Endothelial cell (in vitro differentiated cells): ENCODE measurements at regions not wholly inside any gene's neighbourhood (a gene's known extent, or its start where the extent isn't known, plus 50 kb on each side); places are given as distances from the start of the nearest gene placed in this dataset.

Experiments
- DNase-seq: peaks from one replicate; pipeline ENCODE4 v3.0.0; 2021; ENCODE audit warnings: low spot score
- H3K27ac Mint-ChIP-seq: one replicate; pipeline ENCODE4 v1.8.0; 2021; ENCODE audit warnings: mixed read lengths, inconsistent platforms; ENCODE audit not compliant: unreplicated experiment
- H3K27me3 Mint-ChIP-seq: one replicate; pipeline ENCODE4 v1.8.0; 2021; ENCODE audit warnings: mild to moderate bottlenecking, moderate library complexity, mixed read lengths, inconsistent platforms; ENCODE audit not compliant: unreplicated experiment
- H3K36me3 Mint-ChIP-seq: one replicate; pipeline ENCODE4 v1.8.0; 2021; ENCODE audit warnings: mild to moderate bottlenecking, low read depth, mixed read lengths, inconsistent platforms; ENCODE audit not compliant: unreplicated experiment
- H3K4me1 Mint-ChIP-seq: one replicate; pipeline ENCODE4 v1.8.0; 2021; ENCODE audit warnings: mild to moderate bottlenecking, mixed read lengths, inconsistent platforms; ENCODE audit not compliant: unreplicated experiment
- H3K4me3 Mint-ChIP-seq: one replicate; pipeline ENCODE4 v1.8.0; 2021; ENCODE audit warnings: mild to moderate bottlenecking, mixed read lengths, inconsistent platforms; ENCODE audit not compliant: unreplicated experiment
- H3K9me3 Mint-ChIP-seq: one replicate; pipeline ENCODE4 v1.8.0; 2021; ENCODE audit warnings: mixed read lengths, inconsistent platforms; ENCODE audit not compliant: unreplicated experiment
- TF ChIP-seq, protein P1 (sequence below): fragments of 200-600 bp; sonication (generic); IDR thresholded peaks from one replicate; pipeline ENCODE4 v1.5.0; 2021; ENCODE audit warnings: antibody characterized with exemption; ENCODE audit not compliant: unreplicated experiment

GRCh38 chr6:14652536-14652935 is 535.0 kb downstream of the CD83 start:
- no peaks in the 10 kb centered on the region for H3K4me1 Mint-ChIP-seq
- H3K9me3 Mint-ChIP-seq: no peaks in the 10 kb centered on the region
- DNase-seq: no peak
- no peak overlapping the region for H3K4me3 Mint-ChIP-seq
- H3K36me3 Mint-ChIP-seq: no peaks in the 10 kb centered on the region
- TF ChIP-seq, protein P1, sequence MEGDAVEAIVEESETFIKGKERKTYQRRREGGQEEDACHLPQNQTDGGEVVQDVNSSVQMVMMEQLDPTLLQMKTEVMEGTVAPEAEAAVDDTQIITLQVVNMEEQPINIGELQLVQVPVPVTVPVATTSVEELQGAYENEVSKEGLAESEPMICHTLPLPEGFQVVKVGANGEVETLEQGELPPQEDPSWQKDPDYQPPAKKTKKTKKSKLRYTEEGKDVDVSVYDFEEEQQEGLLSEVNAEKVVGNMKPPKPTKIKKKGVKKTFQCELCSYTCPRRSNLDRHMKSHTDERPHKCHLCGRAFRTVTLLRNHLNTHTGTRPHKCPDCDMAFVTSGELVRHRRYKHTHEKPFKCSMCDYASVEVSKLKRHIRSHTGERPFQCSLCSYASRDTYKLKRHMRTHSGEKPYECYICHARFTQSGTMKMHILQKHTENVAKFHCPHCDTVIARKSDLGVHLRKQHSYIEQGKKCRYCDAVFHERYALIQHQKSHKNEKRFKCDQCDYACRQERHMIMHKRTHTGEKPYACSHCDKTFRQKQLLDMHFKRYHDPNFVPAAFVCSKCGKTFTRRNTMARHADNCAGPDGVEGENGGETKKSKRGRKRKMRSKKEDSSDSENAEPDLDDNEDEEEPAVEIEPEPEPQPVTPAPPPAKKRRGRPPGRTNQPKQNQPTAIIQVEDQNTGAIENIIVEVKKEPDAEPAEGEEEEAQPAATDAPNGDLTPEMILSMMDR: no peak
- no peak overlapping the region for H3K27ac Mint-ChIP-seq
- H3K27me3 Mint-ChIP-seq: no peaks in the 10 kb centered on the region

DNA sequence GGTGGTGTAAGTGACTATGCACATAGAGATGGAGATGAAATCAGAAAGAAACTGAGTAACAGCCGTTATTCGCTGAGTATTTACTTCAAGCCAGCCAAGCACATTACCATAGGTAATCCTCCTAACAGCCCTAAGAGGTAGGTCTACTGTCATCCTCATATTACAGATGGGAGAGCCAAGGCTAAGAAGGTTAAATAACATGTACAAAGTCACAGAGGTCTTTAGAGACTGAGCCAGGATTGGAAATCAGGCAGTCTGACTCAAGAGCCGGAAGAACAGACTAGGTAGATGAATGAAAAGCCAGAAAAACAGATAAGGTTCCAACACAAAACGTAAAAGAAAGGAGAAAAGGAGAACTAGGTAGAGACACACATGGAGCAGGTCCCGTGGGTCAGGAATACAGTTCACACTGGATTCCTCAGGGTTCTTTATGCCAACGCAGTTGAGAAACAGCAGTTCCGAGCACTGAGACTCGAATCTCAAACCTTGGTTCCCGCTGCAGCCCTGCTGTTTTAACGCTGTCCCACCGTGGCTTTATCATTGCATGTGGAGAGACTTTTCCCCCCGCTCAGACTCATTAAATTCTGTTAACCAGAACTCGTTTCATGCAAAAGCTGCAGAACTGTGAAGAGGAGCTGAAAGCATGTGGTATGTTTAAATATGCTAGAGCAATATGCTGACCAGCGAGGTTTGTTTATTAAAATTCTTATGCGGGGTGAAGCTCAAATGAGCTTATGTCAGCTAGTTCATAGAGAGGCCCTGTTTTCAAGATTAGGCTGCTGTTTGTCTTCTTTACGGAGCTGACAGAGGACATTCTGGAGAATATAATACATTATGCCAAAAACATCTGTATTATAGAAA is 537.9 kb downstream of the CD83 start:
- Mint-ChIP-seq H3K4me1 (peaks cover 7% of the 10 kb centered on the region), H3K27me3 (no peaks in the 10 kb centered on the region), H3K9me3 (no peaks in the 10 kb centered on the region), H3K4me3 (no peak overlapping the region), H3K36me3 (no peaks in the 10 kb centered on the region), H3K27ac (no peak overlapping the region)
- TF ChIP-seq, protein P1: no peak
- DNase-seq: no peak

DNA sequence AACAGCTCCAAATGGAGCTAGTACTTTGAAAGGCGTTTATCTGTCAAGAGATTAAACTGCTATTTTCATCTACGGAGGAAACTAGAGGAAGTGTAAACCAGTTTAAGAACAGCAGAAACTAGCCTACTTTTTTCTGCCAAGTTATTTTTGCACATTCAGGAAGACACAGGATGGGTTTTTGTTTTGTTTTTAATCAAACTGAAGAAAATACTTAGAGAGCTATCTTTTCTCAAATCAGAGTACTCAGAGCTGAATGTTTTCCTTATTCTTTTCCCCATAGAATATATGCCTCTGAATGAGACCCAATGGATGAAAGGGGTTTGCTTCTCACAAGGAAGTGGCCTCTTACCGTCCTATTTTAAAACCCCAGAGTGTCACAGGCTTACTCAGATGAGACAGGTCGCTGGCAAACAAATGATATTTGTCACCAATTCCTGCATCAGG is 538.5 kb downstream of the CD83 start:
- no peak for DNase-seq
- H3K4me1 Mint-ChIP-seq: peaks cover 7% of the 10 kb centered on the region
- no peaks in the 10 kb centered on the region for H3K36me3 Mint-ChIP-seq
- no peaks in the 10 kb centered on the region for H3K27me3 Mint-ChIP-seq
- H3K27ac Mint-ChIP-seq: no peak overlapping the region
- H3K4me3 Mint-ChIP-seq: no peak overlapping the region
- no peaks in the 10 kb centered on the region for H3K9me3 Mint-ChIP-seq
- TF ChIP-seq, protein P1: no peak

- no peaks in the 10 kb centered on the region for H3K27me3 Mint-ChIP-seq
- TF ChIP-seq, protein P1: no peak
- no peaks in the 10 kb centered on the region for H3K9me3 Mint-ChIP-seq
- H3K27ac Mint-ChIP-seq: no peak overlapping the region
- no peaks in the 10 kb centered on the region for H3K36me3 Mint-ChIP-seq
- H3K4me1 Mint-ChIP-seq: peaks cover 7% of the 10 kb centered on the region
- no peak overlapping the region for H3K4me3 Mint-ChIP-seq
- DNase-seq: no peak
Observed at GRCh38 chr6:14656649-14657048, 539.1 kb downstream of the CD83 start.

- H3K27me3 Mint-ChIP-seq: no peaks in the 10 kb centered on the region
- TF ChIP-seq, protein P1: no peak
- no peak for DNase-seq
- H3K4me1 Mint-ChIP-seq: peaks cover 7% of the 10 kb centered on the region
- no peaks in the 10 kb centered on the region for H3K9me3 Mint-ChIP-seq
- H3K27ac Mint-ChIP-seq: no peak overlapping the region
- H3K36me3 Mint-ChIP-seq: no peaks in the 10 kb centered on the region
- H3K4me3 Mint-ChIP-seq: no peak overlapping the region
Observed at GRCh38 chr6:14658030-14658429, 540.5 kb downstream of the CD83 start.
